A549 (cell line): ENCODE measurements at regions not wholly inside any gene's neighbourhood (a gene's known extent, or its start where the extent isn't known, plus 50 kb on each side); places are given as distances from the start of the nearest gene placed in this dataset.

ENCODE experiments used
- ATAC-seq, 2 experiments: fragments of 200-7000 bp in 1 of 2; fragments of >200 bp in 1 of 2; cut with Nextera tagmentation in 1 of 2; cut with Tn5 transposase in 1 of 2; 3 replicates each; pipeline versions ENCODE4 v1.8.0 to v1.9.1; 2018 to 2020; ENCODE audit warnings: mild to moderate bottlenecking in 1 of 2, moderate library complexity in 1 of 2
- CTCF ChIA-PET: fragments of 300-600 bp; sonication (Branson Sonifier 250); formaldehyde crosslinking; extraction: SDS; loops from one replicate; lab custom pipeline; 2021; ENCODE audit warnings: antibody characterized with exemption, inconsistent platforms; lab: Yijun Ruan, JAX
- POLR2A ChIA-PET: fragments of 350-600 bp; formaldehyde crosslinking; extraction: SDS; loops from one replicate; lab custom pipeline; 2021; ENCODE audit warnings: antibody characterized with exemption, inconsistent platforms; lab: Yijun Ruan, JAX
- DNase-seq, 2 experiments: peaks; one replicate each; pipeline versions ENCODE4 v3.0.0 to v3.0.0-alpha.2; 2011 to 2016; ENCODE audit warnings: low read depth in 1 of 2, low spot score in 1 of 2
- FAIRE-seq: peaks from 2 replicates; lab custom pipeline; 2011; peaks lifted over from hg19 to GRCh38; lab: Jason Lieb, UNC
- H3K27ac ChIP-seq, 2 experiments: fragments of >200 bp; sonication (Bioruptor Twin); formaldehyde crosslinking; 3 replicates each; pipeline ENCODE4 v1.5.1; 2016 to 2017
- H3K4me1 ChIP-seq: fragments of >200 bp; sonication (Bioruptor Twin); formaldehyde crosslinking; 3 replicates; pipeline ENCODE4 v1.6.1; 2016
- H3K4me2 ChIP-seq: fragments of >200 bp; sonication (Bioruptor Twin); formaldehyde crosslinking; 3 replicates; pipeline ENCODE4 v1.6.1; 2016
- H3K4me3 ChIP-seq: fragments of >200 bp; sonication (Bioruptor Twin); formaldehyde crosslinking; 3 replicates; pipeline ENCODE4 v1.5.1; 2016
- H3K9me3 ChIP-seq: fragments of >200 bp; sonication (Bioruptor Twin); formaldehyde crosslinking; 3 replicates; pipeline ENCODE4 v1.6.1; 2016
- CBX2 ChIP-seq: fragments of 200-600 bp; sonication (generic); IDR thresholded peaks from 2 replicates; pipeline ENCODE4 v1.6.1; 2016; ENCODE audit warnings: low read depth, mild to moderate bottlenecking, borderline replicate concordance
- CEBPB ChIP-seq, 2 experiments: fragments of >200 bp in 1 of 2; sonication (Bioruptor Twin) in 1 of 2; formaldehyde crosslinking in 1 of 2; IDR thresholded peaks; 2 replicates each; pipeline ENCODE4 v1.6.1; 2012 to 2016
- EHF ChIP-seq: fragments of 250-450 bp; sonication (Bioruptor Pico); IDR thresholded peaks from 2 replicates; pipeline ENCODE4 v1.5.0; 2020; ENCODE audit warnings: mild to moderate bottlenecking
- EP300 ChIP-seq, 2 experiments: fragments of >200 bp; sonication (Bioruptor Twin); formaldehyde crosslinking; IDR thresholded peaks; 2 replicates in 1 of 2; 3 replicates in 1 of 2; pipeline ENCODE4 v1.6.1; 2016 to 2017
- ESRRA ChIP-seq: fragments of 150-350 bp; IDR thresholded peaks from 2 replicates; pipeline ENCODE4 v1.6.1; 2014; ENCODE audit warnings: mild to moderate bottlenecking, low read length, borderline replicate concordance
- FOXS1 ChIP-seq: fragments of 250-450 bp; sonication (Bioruptor Pico); IDR thresholded peaks from 2 replicates; pipeline ENCODE4 v1.5.0; 2020; ENCODE audit warnings: mild to moderate bottlenecking, moderate library complexity
- MAFK ChIP-seq: fragments of 450-650 bp; IDR thresholded peaks from 2 replicates; pipeline ENCODE4 v1.6.1; 2014; ENCODE audit not compliant: partially characterized antibody
- MAZ ChIP-seq: fragments of 150-350 bp; IDR thresholded peaks from 2 replicates; pipeline ENCODE4 v1.6.1; 2014; ENCODE audit warnings: antibody characterized with exemption, low read depth, low read length, borderline replicate concordance
- NFE2L2 ChIP-seq: fragments of 150-350 bp; conservative IDR thresholded peaks from 2 replicates; pipeline ENCODE4 v1.6.1; 2014; ENCODE audit warnings: low read length
- NR3C1 ChIP-seq: fragments of >200 bp; sonication (Bioruptor Twin); formaldehyde crosslinking; IDR thresholded peaks from 3 replicates; pipeline ENCODE4 v1.6.1; 2017
- RNF2 ChIP-seq: fragments of 200-600 bp; sonication (generic); IDR thresholded peaks from 2 replicates; pipeline ENCODE4 v1.6.1; 2016; ENCODE audit warnings: low read depth, mild to moderate bottlenecking, antibody characterized with exemption, moderate library complexity, borderline replicate concordance
- SREBF2 ChIP-seq: fragments of 450-650 bp; IDR thresholded peaks from 2 replicates; pipeline ENCODE4 v1.6.1; 2014; ENCODE audit warnings: mild to moderate bottlenecking, moderate library complexity
- TP53 ChIP-seq: fragments of 250-450 bp; sonication (Bioruptor Pico); IDR thresholded peaks from 2 replicates; pipeline ENCODE4 v1.5.0; 2021; ENCODE audit warnings: mild to moderate bottlenecking, moderate library complexity
- WGBS: methylation state at CpG from one replicate; pipeline ENCODE4 v1.1.6; 2017; ENCODE audit errors: missing lambda C conversion rate; 5-methylcytosine and 5-hydroxymethylcytosine counted together
- TF ChIP-seq, protein P1 (sequence below): fragments of 250-450 bp; sonication (Bioruptor Pico); IDR thresholded peaks from 2 replicates; pipeline ENCODE4 v1.5.0; 2020; ENCODE audit warnings: low read depth, mild to moderate bottlenecking, moderate library complexity
- TF ChIP-seq, protein P2 (sequence below): IDR thresholded peaks from 2 replicates; pipeline ENCODE4 v1.6.1; 2012; ENCODE audit warnings: low read depth, borderline replicate concordance
- TF ChIP-seq, protein P3 (sequence below): fragments of >200 bp; sonication (Bioruptor Twin); formaldehyde crosslinking; IDR thresholded peaks from 3 replicates; pipeline ENCODE4 v1.6.1; 2016
- TF ChIP-seq, protein P4 (sequence below): fragments of >200 bp; sonication (Bioruptor Twin); formaldehyde crosslinking; IDR thresholded peaks from 3 replicates; pipeline ENCODE4 v1.5.1; 2016
- TF ChIP-seq, protein P5 (sequence below): fragments of 250-450 bp; sonication (Bioruptor Pico); IDR thresholded peaks from 2 replicates; pipeline ENCODE4 v1.5.0; 2021; ENCODE audit warnings: mild to moderate bottlenecking, moderate library complexity, borderline replicate concordance

DNA sequence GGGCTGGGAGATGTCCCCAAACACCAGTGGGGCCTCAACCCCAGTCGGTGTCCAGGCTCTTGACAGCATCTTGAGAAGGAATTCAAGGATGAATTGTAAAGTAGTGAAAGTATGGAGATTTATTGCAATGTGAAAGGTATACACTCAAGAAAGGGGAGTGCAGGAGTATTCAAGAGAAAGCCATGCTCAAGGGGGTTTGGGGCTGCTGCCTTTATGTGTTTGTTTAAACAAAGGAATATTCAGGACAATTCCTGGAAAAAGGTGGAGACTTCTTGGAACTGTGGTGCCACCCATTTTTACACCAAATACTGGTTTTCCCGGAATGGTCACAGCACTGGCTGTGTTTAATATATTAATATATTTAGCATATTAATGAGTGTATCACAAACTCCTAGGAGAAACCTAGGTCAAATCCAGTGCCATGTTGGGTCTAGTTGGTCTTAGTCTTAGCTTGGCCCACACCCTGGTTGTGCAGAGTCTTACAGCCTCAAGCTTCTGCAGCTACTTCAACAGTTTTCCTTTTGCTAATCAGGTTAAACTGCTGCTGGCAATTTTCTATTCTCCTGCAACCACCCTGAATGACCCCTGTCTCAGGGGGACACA, 138.5 kb upstream of the TMTC4 start:
- TF ChIP-seq TP53 (CRISPR knock-in tag): no peak
- no peak for TF ChIP-seq EHF (CRISPR knock-in tag)
- no peak for TF ChIP-seq MAFK
- Histone ChIP-seq H3K4me1 (no peaks in the 10 kb centered on the region), H3K9me3 (no peaks in the 10 kb centered on the region), H3K27ac (no peak overlapping the region), H3K4me2 (no peak overlapping the region), H3K4me3 (no peak overlapping the region)
- CTCF ChIA-PET: interaction anchor here (0.6 kb wide), 1 partner anchor 138 kb away, joined by 3 read pairs; no protein-coding TSS in a partner anchor
- ATAC-seq (no peak), DNase-seq (no peak), FAIRE-seq (no peak)
- WGBS: 26% methylated on average over 2 of the region's 2 CpGs
- POLR2A ChIA-PET: no interaction called here

DNA sequence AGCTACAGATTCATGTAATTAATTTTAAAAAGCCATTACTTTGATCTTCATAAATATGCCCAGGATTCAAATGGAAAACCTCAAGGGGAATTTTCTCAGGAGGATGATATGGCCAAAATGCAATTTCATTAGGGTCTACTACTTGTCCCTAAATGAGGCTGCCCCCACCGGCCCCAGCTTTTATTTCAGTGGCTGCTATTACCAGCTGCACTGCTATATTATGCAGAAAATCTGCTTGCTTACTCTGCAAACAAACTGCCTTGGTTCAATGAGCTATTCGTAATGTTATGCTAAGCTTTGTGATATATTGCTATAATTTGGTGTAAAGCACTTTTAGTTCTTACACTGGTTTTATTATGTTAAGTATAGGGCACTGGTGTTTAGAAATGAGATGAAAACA, 137.3 kb upstream of the TMTC4 start:
- no peak for DNase-seq
- no peak overlapping the region for H3K4me2 ChIP-seq
- no peak for FAIRE-seq
- H3K4me1 ChIP-seq: no peaks in the 10 kb centered on the region
- POLR2A ChIA-PET: no interaction called here
- 37% methylated on average over 2 of the region's 2 CpGs for WGBS
- H3K27ac ChIP-seq: no peak overlapping the region
- CTCF ChIA-PET: no interaction called here
- no peaks in the 10 kb centered on the region for H3K9me3 ChIP-seq
- TF ChIP-seq MAFK: no peak
- TF ChIP-seq CBX2: no peak
- no peak for TF ChIP-seq NR3C1
- no peak for TF ChIP-seq MAZ
- TF ChIP-seq EP300 (IDR thresholded peaks at IDR 0.05): no peak
- TF ChIP-seq, all 56 proteins: peak for 0
- ATAC-seq: no peak
- no peak overlapping the region for H3K4me3 ChIP-seq

DNA sequence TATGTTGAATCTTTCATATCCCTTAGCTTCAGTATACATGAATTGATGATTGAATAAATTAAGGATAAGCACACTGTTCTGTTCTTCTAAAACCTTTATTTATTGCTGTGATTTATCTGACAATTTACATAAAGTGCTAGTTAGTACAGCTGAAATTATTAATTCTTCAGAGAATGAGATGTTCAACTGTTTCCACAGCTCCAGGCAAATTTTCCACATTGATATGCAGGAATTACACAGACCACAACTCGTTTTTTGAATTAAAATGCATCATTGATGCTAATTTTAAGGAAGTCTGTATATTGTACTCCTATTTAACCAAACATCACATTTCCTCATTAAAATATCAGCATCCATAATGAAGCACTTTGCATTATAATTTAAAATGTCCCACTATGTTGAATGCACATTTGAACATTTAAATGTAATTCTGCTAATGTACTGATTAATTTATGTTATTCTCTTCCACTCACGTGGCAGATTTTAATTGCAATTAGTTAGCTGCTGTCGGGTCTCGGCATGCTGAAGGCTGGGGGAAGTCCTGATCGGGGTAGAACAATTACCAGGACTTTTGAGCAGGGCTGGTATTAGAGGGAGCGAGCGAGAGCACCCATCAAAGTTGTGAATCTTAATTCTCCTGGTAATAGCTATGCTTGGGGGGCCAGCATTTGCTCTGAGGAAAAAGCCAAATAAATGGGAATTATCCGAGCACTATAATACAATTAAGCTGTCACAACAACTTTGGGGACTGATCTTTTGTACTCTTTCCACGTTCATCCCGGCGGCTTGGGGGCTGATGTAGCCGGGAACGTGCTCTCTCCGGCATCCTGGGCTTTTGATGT, 136.7 kb upstream of the TMTC4 start:
- H3K4me2 ChIP-seq: no peak overlapping the region
- WGBS: 29% methylated on average over 14 of the region's 14 CpGs
- TF ChIP-seq RNF2 (no peak), FOXS1 (CRISPR knock-in tag) (no peak), SREBF2 (no peak), NFE2L2 (no peak), NR3C1 (no peak)
- TF ChIP-seq, protein P1, sequence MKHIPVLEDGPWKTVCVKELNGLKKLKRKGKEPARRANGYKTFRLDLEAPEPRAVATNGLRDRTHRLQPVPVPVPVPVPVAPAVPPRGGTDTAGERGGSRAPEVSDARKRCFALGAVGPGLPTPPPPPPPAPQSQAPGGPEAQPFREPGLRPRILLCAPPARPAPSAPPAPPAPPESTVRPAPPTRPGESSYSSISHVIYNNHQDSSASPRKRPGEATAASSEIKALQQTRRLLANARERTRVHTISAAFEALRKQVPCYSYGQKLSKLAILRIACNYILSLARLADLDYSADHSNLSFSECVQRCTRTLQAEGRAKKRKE: no peak
- no peaks in the 10 kb centered on the region for H3K4me1 ChIP-seq
- ChIA-PET CTCF (no interaction called here), POLR2A (no interaction called here)
- DNase-seq (no peak), FAIRE-seq (no peak), ATAC-seq (no peak)
- no peak overlapping the region for H3K4me3 ChIP-seq
- no peak overlapping the region for H3K27ac ChIP-seq
- H3K9me3 ChIP-seq: no peaks in the 10 kb centered on the region

DNA sequence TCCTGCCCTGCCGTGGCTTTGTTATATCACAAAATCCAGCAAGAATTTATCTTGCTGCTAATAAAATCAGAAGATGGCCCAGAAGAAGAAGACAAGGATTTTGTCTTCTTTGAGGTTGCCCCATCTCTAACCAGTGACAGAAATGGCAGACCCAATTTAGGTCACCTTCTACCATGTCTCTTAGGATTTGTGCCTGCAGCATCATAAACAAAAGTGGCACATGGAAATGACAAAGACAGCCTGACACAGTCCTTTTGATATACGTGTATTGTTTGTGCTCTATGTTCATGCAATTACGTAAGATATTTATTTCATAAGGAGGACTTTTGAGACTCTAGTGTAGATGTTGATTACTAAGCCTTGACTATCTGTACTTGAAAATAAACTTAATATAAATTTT, 135.9 kb upstream of the TMTC4 start:
- Histone ChIP-seq H3K4me3 (no peak overlapping the region), H3K27ac (no peak overlapping the region), H3K4me1 (no peaks in the 10 kb centered on the region), H3K9me3 (no peaks in the 10 kb centered on the region), H3K4me2 (no peak overlapping the region)
- ATAC-seq (no peak), DNase-seq (no peak), FAIRE-seq (no peak)
- WGBS: 28% methylated on average over 3 of the region's 3 CpGs
- ChIA-PET CTCF (no interaction called here), POLR2A (no interaction called here)
- TF ChIP-seq, protein P2, sequence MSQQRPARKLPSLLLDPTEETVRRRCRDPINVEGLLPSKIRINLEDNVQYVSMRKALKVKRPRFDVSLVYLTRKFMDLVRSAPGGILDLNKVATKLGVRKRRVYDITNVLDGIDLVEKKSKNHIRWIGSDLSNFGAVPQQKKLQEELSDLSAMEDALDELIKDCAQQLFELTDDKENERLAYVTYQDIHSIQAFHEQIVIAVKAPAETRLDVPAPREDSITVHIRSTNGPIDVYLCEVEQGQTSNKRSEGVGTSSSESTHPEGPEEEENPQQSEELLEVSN: no peak
- TF ChIP-seq, protein P3, sequence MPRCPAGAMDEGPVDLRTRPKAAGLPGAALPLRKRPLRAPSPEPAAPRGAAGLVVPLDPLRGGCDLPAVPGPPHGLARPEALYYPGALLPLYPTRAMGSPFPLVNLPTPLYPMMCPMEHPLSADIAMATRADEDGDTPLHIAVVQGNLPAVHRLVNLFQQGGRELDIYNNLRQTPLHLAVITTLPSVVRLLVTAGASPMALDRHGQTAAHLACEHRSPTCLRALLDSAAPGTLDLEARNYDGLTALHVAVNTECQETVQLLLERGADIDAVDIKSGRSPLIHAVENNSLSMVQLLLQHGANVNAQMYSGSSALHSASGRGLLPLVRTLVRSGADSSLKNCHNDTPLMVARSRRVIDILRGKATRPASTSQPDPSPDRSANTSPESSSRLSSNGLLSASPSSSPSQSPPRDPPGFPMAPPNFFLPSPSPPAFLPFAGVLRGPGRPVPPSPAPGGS: no peak
- TF ChIP-seq, protein P4, sequence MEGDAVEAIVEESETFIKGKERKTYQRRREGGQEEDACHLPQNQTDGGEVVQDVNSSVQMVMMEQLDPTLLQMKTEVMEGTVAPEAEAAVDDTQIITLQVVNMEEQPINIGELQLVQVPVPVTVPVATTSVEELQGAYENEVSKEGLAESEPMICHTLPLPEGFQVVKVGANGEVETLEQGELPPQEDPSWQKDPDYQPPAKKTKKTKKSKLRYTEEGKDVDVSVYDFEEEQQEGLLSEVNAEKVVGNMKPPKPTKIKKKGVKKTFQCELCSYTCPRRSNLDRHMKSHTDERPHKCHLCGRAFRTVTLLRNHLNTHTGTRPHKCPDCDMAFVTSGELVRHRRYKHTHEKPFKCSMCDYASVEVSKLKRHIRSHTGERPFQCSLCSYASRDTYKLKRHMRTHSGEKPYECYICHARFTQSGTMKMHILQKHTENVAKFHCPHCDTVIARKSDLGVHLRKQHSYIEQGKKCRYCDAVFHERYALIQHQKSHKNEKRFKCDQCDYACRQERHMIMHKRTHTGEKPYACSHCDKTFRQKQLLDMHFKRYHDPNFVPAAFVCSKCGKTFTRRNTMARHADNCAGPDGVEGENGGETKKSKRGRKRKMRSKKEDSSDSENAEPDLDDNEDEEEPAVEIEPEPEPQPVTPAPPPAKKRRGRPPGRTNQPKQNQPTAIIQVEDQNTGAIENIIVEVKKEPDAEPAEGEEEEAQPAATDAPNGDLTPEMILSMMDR: no peak
- TF ChIP-seq ESRRA (no peak), CEBPB (IDR thresholded peaks at IDR 0.05) (no peak)
- TF ChIP-seq, protein P5, sequence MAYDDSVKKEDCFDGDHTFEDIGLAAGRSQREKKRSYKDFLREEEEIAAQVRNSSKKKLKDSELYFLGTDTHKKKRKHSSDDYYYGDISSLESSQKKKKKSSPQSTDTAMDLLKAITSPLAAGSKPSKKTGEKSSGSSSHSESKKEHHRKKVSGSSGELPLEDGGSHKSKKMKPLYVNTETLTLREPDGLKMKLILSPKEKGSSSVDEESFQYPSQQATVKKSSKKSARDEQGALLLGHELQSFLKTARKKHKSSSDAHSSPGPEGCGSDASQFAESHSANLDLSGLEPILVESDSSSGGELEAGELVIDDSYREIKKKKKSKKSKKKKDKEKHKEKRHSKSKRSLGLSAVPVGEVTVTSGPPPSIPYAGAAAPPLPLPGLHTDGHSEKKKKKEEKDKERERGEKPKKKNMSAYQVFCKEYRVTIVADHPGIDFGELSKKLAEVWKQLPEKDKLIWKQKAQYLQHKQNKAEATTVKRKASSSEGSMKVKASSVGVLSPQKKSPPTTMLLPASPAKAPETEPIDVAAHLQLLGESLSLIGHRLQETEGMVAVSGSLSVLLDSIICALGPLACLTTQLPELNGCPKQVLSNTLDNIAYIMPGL (CRISPR knock-in tag): no peak
